Middle frontal gyrus (tissue), 1 donor: ENCODE measurements at regions not wholly inside any gene's neighbourhood (a gene's known extent, or its start where the extent isn't known, plus 50 kb on each side); places are given as distances from the start of the nearest gene placed in this dataset.
"Not testable (repeated sequence)": the region's sequence is repeated elsewhere in the genome, so short reads cannot be mapped to it uniquely, and the experiment has no call there.

Source experiments
- DNase-seq: peaks from one replicate; pipeline ENCODE4 v3.0.0-alpha.2; 2015; ENCODE audit warnings: low spot score; ENCODE audit errors: extremely low spot score

DNA sequence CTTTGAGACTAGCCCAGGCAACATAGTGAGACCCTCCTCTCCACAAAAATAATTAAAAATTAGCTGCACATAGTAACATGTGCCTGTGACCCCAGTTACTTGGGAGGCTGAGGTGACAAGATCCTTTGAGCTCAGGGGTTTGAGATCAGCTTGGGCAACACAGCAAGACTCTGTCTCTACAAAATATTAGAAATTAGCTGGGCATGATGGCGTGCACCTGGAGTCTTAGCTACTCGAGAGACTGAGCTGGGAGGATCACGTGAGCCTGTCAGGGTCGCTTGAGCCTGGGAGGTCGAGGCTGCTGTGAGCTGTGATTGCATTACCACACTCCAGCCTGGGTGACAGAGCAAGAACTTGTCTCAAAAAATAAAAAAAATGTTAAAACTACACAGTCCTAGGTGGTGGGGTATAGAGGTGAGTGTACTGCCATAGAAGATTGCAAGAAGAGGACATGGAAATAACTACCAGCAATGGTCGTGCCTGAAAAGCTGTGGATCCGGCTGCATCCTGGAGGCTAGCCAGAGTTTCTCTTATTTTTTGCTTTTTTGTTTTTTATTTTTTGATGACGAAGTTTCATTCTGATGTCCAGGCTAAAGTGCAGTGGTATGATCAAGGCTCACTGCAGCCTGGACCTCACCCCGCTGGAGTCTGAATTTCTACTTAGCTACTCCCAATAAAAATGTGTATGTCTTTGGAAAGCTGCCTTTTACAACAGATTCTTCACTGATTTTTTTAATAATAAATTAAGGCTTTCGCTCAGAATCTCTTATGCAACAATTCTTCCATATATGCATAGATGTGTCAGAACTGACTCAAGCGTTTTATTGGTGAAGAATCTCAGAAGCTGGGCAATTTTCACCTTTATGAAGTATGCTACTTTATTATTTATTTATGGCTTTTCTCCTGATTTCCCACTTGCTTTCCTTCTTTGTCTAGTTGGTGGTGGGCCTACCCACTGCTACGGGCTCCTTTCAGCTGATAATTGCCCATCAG lies 393.8 kb downstream of the TSHZ3 start:
- no peak for DNase-seq

DNA sequence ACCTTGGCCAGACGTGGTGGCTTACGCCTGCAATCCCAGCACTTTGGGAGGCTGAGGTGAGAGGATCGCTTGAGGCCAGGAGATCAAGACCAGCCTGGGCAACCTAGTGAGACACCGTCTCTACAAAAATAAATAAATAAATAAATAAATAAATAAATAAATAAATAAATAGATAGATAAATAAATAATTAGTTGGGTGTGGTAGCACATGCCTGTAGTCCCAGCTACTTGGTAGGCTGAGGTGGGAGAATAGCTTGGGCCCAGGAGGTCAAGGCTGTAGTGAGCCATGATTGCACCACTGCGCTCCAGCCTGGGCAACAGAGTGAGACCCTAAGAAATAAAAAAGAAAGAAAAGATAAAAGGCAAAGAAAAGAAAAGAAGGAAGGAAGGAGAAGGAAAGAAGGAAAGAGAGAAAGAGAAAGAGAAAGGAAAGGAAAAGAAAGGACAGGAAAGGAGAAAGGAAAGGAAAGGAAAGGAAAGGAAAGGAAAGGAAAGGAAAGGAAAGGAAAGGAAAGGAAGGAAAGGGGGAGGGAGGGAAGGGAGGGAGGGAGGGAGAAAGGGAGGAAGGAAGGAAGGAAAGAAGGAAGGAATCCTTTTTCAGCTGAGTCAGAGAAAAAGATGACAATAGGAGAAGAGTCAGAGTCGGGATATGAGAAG lies 404.8 kb downstream of the TSHZ3 start:
- DNase-seq, result not testable (repeated sequence)

DNA sequence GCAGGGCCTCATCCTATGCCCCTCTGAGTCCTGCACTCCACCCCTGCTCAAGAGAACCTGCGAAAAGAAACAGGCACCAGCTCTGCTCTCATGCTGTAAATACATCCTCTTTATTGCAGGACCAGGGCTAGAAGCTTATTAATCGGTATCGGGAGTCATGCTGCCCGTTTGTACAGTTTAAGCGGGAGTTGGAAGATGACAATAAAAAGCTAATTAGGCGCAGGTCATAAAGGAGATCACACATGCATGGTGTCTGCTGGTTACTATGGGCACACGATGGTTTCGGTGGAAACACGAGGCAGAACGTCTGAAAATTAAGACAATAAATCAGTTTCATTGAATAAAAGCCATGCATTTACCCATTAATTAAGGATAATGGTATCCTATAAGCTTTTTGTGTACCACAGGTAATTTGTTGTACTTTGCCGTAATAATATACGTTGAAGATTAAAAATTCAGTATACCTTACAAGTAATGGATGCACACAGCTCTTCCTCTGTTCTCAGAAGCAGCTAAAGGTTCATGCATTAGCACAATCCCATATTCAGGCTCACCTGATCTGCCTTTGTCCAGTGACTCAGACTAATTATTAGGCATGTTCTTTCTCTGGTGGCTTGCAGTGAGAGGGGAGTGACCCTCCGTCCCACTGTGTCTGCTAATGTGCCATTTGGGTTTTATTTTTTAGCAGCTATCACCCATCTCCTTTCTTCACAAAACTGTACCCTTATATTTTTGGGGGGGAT lies 406.0 kb downstream of the TSHZ3 start:
- DNase-seq, result no peak

DNA sequence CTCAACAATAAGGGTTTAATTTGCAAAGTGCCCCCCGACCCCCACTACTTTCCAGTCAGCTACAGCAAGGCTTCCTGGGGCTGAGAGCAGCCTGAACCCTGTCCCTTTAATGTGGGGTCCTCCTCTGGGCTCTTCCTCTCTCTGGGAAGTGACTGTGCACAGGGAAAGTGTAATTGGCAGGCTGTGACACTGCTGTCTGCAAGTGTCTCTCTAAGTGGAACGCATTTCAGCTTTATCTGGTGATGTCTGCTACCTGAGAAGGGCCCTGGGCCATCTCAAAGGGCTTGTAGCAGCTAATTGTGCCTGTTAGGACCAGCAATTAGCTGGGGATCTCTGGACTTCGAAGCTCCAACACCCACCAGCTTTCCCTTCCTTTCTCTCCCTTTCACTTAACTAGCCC lies 406.6 kb downstream of the TSHZ3 start:
- DNase-seq, result no peak

DNA sequence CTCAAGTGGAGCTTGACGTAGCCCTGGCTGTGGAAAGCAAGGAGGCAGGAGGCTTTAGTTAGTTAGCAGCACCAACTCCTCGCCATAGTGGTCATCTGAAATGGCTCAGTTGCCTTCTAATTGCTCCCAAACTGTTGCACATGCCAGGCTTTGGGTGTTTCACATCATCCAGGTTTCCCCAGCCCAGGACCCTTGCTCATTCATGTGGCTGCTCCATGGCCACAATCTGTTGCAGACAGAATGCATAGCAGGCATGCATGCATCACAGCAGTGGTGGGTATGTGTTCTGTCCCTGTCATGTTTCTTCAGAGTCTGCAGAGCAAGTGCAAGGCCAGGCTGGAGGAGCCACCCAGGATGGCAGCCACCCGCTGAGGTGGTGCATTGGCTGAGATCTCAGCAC lies 407.6 kb downstream of the TSHZ3 start:
- no peak for DNase-seq

DNA sequence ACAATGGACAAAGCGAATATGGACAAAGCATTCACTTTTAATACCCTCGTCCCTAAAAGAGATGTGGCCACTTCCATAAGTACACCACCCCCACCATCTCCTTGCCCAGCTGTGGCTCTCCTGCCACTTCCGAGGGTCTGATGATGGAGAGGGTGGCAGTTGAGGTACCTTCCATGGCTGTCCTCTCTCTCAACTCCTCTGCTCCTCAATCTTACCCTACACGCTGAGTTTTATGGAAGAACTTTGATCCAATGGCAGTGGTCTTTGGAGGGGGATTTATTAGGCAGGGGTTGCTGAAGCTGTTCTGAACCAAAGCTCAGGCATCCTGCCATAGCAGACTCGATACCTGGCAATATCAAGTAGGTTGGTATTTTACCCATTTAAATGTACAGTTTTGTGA lies 413.0 kb downstream of the TSHZ3 start:
- no peak for DNase-seq

DNA sequence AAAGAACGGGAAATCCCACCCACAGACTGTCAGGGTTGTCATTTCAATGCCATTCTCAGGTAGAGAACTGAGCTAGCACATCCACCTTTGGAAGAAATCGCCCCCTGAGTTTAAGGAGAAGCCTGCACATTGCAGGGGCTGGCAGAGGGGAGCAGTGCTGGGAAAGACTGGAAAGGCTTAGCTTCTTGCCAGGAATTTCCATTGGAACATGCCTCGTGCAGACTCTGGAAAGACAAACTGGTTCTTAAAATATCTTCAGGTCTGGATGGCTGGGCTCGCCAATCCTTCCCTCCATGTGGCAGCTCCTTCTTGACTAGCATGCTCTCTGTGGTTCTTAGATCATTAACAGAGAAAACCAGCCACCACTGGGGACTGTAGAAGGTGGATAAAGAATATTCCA lies 414.1 kb downstream of the TSHZ3 start:
- DNase-seq, result no peak

DNA sequence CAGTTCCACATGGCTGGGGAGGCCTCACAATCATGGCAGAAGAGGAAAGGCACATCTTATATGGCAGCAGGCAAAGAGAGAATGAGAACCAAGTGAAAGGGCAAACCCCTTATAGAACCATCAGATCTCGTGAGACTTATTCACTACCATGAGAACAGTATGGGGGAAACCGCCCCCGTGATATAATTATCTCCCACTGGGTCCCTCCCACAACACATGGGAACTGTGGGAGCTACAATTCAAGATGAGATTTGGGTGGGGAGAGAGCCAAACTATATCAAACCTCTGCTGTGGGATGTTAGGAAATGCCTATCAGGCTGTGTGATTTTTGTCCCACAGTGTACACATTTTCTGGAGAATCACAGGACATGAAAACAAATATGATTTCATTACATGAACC lies 415.8 kb downstream of the TSHZ3 start:
- DNase-seq, result not testable (repeated sequence)

DNA sequence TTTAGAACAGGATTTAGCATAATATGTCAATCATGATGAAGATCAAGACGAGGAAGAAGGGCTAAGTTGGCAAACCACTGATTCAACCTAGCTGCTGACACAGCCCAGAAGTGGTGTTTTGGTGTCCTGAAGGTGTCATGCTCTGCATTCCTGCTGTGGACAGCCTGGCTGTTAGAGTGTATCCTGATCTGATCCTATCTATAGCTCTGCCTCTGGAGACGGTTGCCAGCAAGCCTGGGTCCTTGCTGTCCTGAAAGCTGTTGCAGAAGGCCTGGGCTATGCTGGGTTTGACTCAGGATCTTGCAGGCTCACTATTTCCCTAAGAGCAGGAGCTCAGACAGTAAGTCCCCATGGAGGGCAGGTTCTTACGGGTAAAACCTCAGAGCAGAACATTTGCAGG lies 416.4 kb downstream of the TSHZ3 start:
- DNase-seq, result no peak

DNA sequence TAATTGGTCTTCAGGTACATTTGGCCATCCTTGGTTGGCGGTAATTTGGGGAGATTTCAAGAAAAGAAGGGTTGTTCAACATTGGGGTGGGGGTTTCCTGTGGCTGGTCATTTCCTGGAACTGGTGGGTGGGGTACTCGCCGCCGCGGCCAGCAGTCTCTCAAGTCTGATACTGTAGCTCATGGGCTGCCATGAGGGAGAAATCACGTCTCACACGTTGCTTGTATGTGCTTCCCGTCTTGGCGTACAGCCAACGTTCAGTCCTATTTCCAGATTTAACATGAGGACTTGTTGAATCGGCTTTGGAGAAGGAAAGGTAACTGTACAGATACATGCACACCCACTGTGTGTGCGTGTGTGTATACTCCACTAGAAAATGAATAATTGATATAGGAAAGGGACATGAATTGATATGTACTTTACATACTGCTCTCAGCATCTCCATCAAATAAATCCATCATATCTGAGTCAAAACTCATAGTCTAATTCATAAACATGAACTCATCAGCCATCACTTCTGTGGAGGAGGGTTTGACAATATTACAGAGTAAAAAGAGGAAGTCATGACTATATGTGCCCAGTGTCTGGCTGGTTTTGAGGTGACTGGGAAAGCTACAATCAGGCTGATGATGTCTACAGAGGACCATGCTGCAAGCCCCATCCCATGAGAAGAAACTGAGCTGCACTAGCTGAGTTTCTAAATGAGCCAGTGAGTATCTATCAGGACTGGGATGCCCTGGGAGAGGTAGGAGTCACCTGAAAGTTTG lies 418.1 kb downstream of the TSHZ3 start:
- DNase-seq, result no peak

DNA sequence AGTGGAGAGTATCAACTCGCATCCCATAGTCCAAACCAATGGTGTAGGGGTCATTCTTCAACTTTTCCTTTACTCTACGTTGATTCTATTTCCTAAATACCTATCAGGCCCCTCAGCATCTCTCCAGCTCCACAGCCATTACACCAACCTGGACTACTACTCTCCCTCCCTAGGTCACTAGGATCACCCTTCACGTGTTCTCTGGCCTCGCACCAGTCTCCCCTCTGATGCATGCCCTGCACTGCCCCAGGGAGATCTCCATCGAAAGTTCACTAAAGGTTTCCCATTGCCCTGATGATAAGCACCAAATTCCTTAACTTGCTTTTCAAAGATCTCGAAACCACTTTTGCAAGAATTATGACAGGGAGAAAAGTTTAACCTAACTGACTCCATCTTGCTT lies 421.5 kb downstream of the TSHZ3 start:
- DNase-seq, result no peak

DNA sequence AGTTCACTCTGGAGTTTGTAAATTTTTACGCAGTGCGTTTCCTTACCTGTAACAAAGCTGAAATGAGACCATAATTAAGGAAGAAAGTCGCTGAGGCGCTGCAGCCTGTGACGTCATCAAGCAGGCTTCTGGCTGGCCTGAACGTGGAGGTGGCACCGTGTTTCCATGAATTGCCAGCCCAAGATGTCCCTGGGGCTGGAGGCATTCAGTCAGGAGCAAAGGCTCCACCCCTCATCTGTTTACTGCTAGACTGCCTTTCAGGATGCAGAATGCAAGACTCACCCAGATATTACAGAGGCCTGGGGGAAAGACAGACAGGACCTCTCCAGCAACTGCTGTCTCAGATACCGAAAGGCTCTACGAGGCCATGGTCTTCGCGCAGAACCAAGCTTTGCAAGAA lies 424.6 kb downstream of the TSHZ3 start:
- DNase-seq, result no peak

DNA sequence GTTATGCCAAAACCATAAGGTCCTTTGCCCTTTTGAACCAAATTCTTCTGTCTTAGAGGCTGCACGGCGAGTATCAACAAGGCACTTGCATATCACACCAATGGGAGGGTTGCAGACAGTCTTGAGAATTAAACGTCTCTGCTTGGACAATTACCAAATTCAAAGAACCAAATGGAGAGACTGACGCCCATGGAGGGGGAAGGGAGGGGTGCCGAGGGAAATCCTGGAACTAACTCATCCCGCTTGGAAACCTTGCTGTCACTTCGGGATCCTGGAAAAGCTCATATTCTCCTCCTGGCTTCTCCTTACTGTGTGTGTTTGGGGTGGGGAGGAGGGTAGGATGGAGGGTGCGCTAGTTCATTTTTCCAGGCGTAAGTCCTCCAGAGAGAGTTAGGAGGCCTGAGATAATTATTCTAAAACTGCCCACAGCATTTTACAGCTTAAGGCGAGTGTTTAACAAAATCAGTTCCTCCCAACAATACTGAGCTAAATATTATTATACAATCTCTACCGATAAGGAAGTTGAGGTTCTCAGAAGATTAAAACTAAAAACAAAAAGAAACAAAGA lies 425.1 kb downstream of the TSHZ3 start:
- DNase-seq, result no peak

DNA sequence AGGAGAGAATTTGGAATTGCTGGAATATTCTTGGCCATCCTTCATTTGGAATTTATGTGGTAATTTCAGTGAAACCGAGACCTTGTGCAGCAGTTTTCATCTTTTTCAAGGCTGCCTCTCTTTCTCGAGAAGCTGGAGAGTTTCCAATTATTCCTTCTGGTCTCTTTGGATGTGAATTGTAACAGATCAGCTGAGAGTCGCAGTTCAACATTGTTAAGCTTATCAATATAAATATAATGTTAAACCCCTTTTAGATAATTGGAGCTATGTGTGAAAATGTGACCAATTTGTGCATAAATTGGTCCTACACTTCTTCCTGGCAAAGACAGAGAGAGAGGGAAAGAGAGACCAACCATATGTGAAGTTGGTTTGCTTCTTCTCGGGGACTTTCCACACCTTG lies 425.6 kb downstream of the TSHZ3 start:
- DNase-seq, result no peak

DNA sequence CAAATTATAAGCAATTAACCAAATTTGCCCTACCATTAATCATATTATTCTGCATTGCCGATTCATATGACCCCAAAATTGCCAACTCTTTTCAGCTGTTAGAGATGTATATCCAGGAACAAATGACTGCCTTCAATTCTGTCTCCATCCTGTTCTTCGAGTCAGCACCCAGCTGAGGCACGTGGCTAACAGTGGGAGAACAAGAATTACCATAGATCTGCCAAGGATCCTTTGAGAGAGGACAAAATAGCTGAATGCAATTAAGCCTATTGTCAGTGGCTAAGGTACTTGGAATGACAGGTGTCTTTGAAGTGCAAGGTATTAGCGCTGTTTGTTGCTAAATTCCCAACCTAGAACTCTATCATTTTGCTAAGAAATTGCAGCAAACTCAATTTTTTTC lies 426.1 kb downstream of the TSHZ3 start:
- DNase-seq, result no peak

DNA sequence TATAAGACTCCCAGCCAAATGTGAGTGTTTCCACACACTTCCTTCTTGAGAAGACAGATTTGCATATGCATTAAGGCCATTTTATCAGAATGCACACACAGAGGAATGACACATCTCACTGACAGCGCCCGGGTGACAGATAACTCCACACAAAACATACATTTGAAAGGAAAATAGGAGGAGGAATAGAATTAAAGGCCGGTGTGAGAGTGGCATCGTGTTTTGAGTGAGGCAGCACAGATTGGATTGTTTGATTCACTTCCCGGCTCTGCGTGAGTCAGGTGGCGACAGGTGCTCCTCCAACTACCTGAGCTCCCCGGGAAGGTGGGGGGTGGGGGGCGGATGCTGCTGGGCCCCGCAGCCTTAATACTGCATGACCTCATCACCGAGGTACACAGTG lies 429.0 kb downstream of the TSHZ3 start:
- no peak for DNase-seq

DNA sequence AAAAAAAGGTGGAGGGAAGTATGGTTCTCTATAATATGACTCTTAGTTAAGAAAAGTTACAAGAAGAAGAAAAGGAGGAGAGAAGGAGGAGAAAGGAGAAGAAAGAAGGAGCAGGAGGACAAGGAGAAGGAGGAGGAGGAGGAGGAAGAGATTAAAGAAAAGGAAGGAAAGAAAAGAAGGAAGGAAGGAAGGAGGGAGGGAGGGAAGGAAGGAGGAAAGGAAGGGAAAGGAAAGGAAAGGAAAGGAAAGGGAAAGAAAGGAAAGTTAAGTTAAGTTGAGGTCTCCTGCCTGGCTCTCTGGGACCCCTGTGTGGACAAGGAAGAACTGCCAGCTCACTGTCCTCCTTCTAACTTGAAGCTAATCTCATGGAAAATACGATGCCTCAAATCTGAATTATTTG lies 429.5 kb downstream of the TSHZ3 start:
- no peak for DNase-seq

DNA sequence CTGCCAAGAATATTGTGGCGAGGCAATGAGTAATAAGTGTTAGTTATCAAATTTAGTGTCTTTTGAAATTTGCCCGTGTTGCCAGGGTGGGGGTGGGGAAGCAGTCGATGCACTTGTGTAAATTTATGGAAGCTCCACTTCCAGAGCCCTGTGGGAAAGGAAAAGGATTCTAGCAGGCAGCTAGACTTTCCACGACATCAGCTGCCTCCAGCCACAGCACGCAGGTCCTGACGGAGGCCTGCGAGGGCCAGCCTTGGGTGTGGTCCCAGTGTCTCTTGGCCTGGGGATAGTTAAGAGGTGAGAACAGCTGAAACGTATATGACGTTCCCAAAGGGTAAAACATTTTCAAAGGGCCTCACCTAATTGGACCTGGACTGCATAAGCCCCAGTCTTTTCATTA lies 433.0 kb downstream of the TSHZ3 start:
- DNase-seq, result no peak

DNA sequence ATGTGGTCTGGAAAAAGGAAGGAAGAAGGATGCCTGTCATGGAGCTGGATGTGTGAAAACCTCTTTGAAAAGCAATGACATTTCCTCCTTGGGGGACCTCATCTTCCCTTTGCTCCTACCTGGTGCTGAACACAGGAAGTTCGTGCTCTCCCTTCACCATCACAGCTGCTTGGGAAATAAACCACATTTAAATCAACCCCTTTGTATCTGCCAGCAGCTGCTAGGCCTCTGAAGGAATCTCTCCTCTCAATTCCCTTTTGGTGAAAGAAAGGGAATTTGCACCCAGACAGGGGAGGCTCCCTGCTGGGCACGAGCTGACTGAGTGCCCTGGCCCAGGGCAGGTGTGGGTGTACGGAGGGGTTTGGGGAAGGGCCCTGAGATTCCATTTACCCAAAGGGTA lies 437.7 kb downstream of the TSHZ3 start:
- no peak for DNase-seq

DNA sequence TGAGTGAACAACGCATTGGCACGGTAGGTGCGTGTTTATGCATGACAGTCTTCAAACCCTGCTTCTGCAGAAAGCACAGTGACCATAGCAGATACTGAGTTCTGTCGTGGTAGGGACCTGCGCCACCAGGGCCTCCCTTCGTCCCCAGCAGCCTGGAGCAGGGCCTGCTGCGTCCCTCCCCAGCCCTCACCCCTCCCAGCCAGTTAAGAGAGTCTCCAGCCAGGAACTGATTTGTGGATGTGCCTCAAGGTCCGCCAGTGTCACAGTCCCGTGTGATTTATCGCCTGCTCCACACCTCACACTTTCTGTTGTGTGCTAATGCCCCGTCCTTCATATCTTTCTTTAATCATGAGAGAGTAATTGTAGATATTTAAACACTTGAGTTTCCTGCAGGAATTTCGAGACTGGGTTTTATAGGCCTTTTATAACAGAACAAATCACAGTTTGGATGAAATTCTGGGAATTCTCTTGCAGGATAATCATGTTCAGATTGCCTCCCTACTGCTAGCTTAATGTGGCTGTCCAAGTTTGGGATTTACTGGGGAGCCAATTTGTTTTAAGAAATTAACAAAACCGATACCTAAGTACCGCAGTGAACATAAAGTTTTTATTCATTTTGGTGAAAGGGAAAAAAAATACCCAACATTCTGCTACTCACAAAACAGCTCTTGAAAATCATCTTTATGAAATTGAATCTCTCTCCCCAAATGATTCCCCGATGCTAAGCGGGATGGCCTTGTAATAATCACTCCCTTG lies 438.6 kb downstream of the TSHZ3 start:
- DNase-seq, result no peak
